Right renal pelvis (tissue), 4 donors: ENCODE measurements at regions not wholly inside any gene's neighbourhood (a gene's known extent, or its start where the extent isn't known, plus 50 kb on each side); places are given as distances from the start of the nearest gene placed in this dataset.
"Not testable (repeated sequence)": the region's sequence is repeated elsewhere in the genome, so short reads cannot be mapped to it uniquely, and the experiment has no call there.

Source experiments
- DNase-seq, 4 donors: peaks; one replicate each; pipeline ENCODE4 v3.0.0-alpha.2; 2013; ENCODE audit warnings: low read depth in 4 of 4, low spot score in 3 of 4, missing footprints in 1 of 4

DNA sequence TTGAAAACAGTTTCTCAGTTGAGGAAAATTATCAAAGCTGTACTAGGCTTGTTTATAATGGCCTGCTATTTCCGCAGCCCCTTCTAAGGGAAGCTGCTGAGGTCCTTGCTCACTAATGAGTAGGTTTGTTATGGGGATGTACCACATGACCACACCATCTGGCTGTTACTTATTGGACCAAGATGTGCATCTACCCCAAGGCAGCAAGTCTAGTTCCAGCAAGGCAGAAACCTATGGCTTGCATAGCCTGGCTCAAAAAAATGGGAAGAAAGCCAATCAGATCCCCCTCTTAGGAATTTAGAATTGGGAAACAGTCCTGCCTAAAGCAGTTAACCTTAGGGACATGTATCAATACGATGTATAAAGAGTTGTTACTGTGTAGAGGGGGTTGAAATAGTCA lies 186.5 kb upstream of the SPRY2 start:
- DNase-seq: no peak

DNA sequence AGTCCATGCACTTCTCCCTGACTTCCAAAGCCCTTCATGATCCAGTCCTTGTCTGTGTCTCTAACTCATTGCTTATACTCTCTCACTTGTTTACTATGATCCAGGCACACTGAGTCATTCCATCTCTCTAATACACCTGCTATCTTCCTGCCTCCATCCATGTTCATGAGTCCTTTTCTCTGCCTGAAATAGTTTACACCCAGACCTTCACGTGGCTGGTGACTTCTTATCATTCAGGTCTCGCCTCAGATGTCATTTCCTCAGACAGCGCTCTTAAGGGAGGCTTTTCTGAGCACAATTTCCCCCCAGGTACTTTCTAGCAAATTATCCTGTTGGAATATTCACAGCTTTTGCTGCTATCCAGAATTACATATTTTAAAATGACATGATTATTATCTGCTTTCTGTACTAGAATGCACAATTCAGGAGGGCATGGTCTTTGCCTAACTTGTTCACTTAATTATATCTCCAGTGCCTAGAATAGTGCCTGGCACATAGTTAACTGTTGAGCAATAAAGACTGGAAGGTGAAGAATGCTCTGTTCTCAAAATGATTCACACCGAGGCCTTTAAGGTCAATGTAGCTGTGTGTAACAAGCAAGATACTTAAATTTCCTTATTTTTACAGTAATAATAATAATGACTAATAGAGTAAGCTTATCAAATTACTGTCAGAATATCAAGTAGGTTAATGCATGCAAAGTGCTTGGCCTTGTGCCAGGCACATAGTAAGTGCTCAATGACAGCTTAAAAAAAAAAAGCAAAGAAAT lies 183.7 kb upstream of the SPRY2 start:
- no peak for DNase-seq

GRCh38 chr13:80523134-80523533 lies 182.2 kb upstream of the SPRY2 start:
- DNase-seq: no peak

DNA sequence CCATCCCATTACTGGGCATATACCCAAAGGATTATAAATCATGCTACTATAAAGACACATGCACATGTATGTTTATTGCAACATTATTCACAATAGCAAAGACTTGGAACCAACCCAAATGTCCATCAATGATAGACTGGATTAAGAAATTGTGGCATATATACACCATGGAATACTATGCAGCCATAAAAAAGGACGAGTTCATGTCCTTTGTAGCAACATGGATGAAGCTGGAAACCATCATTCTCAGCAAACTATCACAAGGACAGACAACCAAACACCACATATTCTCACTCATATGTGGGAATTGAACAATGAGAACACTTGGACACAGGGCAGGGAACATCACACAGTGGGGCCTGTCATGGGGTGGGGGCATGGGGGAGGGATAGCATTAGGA lies 181.5 kb upstream of the SPRY2 start:
- DNase-seq: not testable (repeated sequence)

DNA sequence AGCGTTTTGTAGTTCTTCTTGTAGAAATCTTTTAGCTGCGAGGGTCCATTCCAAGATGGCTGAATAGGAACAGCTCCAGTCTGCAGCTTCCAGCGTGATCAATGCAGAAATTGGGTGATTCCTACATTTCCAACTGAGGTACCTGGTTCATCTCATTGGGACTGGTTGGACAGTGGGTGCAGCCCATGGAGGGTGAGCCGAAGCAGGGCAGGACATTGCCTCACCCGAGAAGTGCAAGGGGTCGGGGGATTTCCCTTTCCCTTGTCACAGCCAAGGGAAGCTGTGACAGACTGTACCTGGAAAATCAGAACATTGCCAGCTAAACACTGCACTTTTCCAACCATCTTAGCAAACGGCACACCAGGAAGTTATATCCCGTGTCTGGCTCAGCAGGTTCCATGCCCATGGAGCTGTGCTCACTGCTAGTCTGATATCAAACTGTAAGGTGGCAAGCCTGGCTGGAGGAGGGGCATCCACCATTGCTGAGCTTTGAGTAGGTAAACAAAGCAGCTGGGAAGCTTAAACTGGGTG lies 176.0 kb upstream of the SPRY2 start:
- DNase-seq: no peak

GRCh38 chr13:80515296-80515695 lies 174.4 kb upstream of the SPRY2 start:
- DNase-seq: no peak

GRCh38 chr13:80513196-80513595 lies 172.3 kb upstream of the SPRY2 start:
- no peak for DNase-seq

GRCh38 chr13:80510686-80511085 lies 169.8 kb upstream of the SPRY2 start:
- DNase-seq: no peak

- no peak for DNase-seq
These were observed 168.3 kb upstream of the SPRY2 start for GRCh38 chr13:80509264-80509663.

- no peak for DNase-seq
These were observed 167.1 kb upstream of the SPRY2 start for GRCh38 chr13:80508031-80508430.

GRCh38 chr13:80504453-80504852 lies 163.5 kb upstream of the SPRY2 start:
- no peak for DNase-seq

GRCh38 chr13:80502359-80502758 lies 161.4 kb upstream of the SPRY2 start:
- no peak for DNase-seq

- DNase-seq: no peak
These were observed 160.6 kb upstream of the SPRY2 start for GRCh38 chr13:80501556-80501955.

DNA sequence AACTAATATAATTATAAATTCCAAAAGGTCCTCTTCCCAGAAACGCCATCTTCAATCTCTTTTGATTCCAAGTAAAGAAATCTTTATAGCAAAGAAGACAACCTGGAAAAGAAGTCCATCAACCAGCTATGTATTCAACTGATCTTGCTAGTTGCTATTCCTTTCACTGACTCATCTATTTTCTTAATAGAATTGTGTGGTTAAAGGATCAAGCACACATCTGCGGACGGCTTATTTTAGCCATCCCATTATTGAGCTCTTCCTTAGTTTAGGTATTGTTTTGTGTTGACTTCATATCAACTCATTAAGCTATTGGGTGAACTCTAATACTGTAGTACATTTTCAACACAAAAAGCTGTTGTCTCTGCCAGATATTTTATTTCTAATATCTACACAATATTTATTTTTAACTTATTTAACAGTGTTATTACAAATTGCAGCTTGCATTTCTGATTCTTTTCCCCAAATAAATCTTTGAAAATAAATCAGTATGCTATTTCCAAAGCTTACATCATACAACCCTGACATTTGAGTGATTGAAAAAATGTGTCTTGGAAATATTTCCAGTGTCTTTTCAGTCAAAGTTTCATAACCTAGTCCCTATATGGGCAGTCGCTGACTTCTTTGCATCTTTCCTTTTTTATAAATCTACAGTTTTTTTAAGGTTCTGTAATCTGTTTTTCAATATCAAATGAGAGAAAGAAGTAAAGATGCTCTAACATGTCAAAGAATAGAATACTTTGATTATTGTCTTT lies 158.8 kb upstream of the SPRY2 start:
- DNase-seq: no peak

GRCh38 chr13:80498433-80498832 lies 157.5 kb upstream of the SPRY2 start:
- no peak for DNase-seq

DNA sequence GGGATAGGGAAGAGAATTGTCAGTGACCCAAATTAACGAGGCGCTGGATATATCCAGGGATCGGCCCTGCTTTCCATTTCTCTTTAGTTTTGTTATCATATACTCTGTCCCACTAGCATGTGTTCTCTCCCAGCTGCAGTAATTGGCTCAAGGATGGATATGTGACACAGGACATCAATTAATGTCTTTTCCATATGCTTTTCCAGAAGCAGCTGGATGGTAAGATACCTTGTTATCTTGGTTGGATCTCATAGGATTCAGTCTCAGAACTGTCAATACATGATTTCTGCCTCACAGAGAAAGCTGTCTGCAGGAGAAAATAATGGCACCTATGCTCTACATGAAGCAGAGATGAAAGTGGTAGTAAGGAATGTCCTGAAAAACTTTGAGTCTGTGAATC lies 157.1 kb upstream of the SPRY2 start:
- DNase-seq: no peak

DNA sequence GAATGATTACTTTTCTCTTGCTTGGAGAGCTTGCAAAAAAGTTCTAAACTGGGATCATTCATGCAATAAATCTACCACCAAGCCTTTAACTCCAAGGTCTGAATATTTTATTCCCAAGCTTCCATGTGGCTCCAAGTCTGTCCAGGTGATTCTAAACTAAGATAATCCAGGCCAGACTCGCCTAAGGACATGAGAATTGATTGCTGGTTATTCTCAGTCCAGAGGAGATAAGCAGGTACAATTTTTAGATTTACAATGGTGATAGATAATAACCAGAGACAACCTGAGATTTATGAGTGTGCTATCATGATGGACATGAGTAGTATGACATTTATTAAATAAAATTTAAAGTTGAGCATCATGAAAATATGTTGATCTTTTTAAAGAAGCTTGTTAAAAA lies 156.5 kb upstream of the SPRY2 start:
- DNase-seq: no peak

GRCh38 chr13:80496721-80497397 lies 155.9 kb upstream of the SPRY2 start:
- DNase-seq: no peak

DNA sequence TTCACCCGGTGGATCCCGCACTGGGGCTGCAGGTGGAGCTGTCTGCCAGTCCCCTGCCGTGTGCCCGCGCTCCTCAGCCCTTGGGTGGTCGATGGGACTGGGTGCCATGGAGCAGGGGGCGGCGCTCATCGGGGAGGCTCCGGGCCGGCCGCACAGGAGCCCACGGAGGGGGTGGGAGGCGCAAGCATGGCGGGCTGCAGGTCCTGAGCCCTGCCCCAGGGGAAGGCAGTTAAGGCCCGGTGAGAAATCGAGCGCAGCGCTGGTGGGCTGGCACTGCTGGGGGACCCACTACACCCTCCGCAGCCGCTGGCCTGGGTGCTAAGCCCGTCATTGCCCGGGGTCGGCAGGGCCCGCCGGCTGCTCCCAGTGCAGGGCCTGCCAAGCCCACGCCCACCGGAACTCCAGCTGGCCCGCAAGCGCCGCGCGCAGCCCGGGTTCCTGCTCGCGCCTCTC lies 149.6 kb upstream of the SPRY2 start:
- DNase-seq: not testable (repeated sequence)

DNA sequence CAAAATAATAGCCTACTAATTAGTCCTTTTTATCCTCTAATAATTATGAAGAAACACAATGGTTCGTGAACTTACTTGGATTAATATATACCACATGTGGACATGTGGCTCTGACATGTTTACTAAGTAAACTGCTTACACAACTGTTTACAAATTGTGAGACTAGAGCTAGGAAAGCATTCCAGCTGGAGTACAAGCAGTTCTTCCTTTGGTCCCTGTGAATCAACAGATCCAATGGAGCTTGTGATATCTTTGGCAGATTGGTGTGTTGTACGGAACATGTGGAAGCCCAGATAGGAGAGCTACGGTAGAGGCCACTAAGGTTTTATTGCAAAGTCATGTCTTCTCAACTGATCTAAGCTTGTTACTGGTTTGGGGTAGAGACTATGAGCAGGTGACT lies 145.5 kb upstream of the SPRY2 start:
- no peak for DNase-seq

DNA sequence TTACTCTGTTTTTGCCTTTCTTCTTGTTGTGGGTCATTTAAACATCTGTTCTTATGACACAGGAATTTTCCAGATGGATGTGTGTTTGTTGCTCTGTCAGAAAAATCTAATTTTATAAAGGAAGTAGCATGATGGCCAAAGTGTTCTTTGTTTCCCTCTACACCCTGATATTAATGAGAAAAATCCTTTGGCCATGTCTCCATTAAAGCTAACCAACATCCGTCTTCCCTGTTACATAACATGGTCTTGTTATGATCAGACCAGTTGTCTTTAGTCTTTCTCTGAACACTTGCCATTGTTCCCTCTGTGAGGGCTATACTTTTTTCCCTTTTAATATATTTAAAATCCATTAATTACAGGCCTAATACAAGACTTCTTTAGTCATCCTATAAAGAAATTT lies 142.2 kb upstream of the SPRY2 start:
- DNase-seq: no peak
